Esophagus (tissue), 2 donors: ENCODE measurements at regions not wholly inside any gene's neighbourhood (a gene's known extent, or its start where the extent isn't known, plus 50 kb on each side); places are given as distances from the start of the nearest gene placed in this dataset.

Experiments used
- H3K27ac ChIP-seq, 2 donors: one replicate each; pipeline ENCODE4 v1.5.1; 2013; ENCODE audit warnings: low read depth in 2 of 2, mild to moderate bottlenecking in 2 of 2, inconsistent platforms in 1 of 2, low read length in 1 of 2, moderate library complexity in 1 of 2
- H3K27me3 ChIP-seq, 2 donors: one replicate each; pipeline ENCODE4 v1.6.1; 2013; ENCODE audit warnings: low read length in 2 of 2, control low read depth in 1 of 2, mild to moderate bottlenecking in 1 of 2; ENCODE audit not compliant: insufficient read depth in 2 of 2, control insufficient read depth in 1 of 2
- H3K36me3 ChIP-seq, 2 donors: one replicate each; pipeline ENCODE4 v1.6.1; 2013; ENCODE audit warnings: low read length in 1 of 2; ENCODE audit not compliant: control insufficient read depth in 2 of 2, insufficient read depth in 2 of 2
- H3K4me1 ChIP-seq, 2 donors: one replicate each; pipeline ENCODE4 v1.6.1; 2013; ENCODE audit warnings: low read length in 1 of 2; ENCODE audit not compliant: control insufficient read depth in 2 of 2, insufficient read depth in 2 of 2
- H3K4me3 ChIP-seq, 2 donors: one replicate each; pipeline ENCODE4 v1.5.1; 2013; ENCODE audit warnings: low read length in 2 of 2, mild to moderate bottlenecking in 2 of 2, low read depth in 1 of 2, moderate library complexity in 1 of 2
- H3K9me3 ChIP-seq, 2 donors: one replicate each; pipeline ENCODE4 v1.6.1; 2013; ENCODE audit warnings: mild to moderate bottlenecking in 2 of 2, low read depth in 1 of 2, low read length in 1 of 2, moderate library complexity in 1 of 2; ENCODE audit not compliant: control insufficient read depth in 2 of 2, insufficient read depth in 1 of 2
- WGBS, 2 donors: extraction: QIAGEN DNeasy Blood & Tissue Kit; methylation state at CpG; one replicate each; pipeline ENCODE4 v1.1.7; 2013; 5-methylcytosine and 5-hydroxymethylcytosine counted together
- donor health status: healthy with polysubstance abuse.
- donor health status: Bipolar disorder and iron deficiency.

- WGBS, 2 donors = 61 to 65% methylated on average over 7 of the region's 7 CpGs
- H3K4me1 ChIP-seq = peaks cover 0 to 1% of the 10 kb centered on the region in 2 donors
- H3K9me3 ChIP-seq = no peaks in the 10 kb centered on the region
- no peak overlapping the region for H3K4me3 ChIP-seq
- no peak overlapping the region for H3K27ac ChIP-seq
- no peaks in the 10 kb centered on the region for H3K36me3 ChIP-seq
- H3K27me3 ChIP-seq = peaks cover 0 to 6% of the 10 kb centered on the region in 2 donors
Observed at GRCh38 chr6:45732731-45733130, 282.9 kb downstream of the CLIC5 start.

- 91 to 93% methylated on average over 1 of the region's 1 CpG for WGBS, 2 donors
Observed at GRCh38 chr6:45730232-45730631, 285.4 kb downstream of the CLIC5 start.

GRCh38 chr6:45728674-45729073 is 287.0 kb downstream of the CLIC5 start:
- Histone ChIP-seq H3K27me3 (peaks cover 0 to 10% of the 10 kb centered on the region in 2 donors), H3K9me3 (no peaks in the 10 kb centered on the region), H3K27ac (no peak overlapping the region), H3K4me3 (no peak overlapping the region), H3K36me3 (no peaks in the 10 kb centered on the region), H3K4me1 (peaks cover 0 to 3% of the 10 kb centered on the region in 2 donors)
- 30 to 46% methylated on average over 3 of the region's 3 CpGs for WGBS, 2 donors

More at GRCh38 chr6:45730232-45730631, 285.4 kb downstream of the CLIC5 start:
- H3K27ac ChIP-seq = no peak overlapping the region
- no peaks in the 10 kb centered on the region for H3K9me3 ChIP-seq
- no peak overlapping the region for H3K4me3 ChIP-seq
- H3K36me3 ChIP-seq = no peaks in the 10 kb centered on the region
- H3K27me3 ChIP-seq = peaks cover 0 to 12% of the 10 kb centered on the region in 2 donors
- peaks cover 0 to 3% of the 10 kb centered on the region in 2 donors for H3K4me1 ChIP-seq

- H3K4me3 ChIP-seq = no peak overlapping the region
- H3K27ac ChIP-seq = no peak overlapping the region
- no peaks in the 10 kb centered on the region for H3K36me3 ChIP-seq
- no peaks in the 10 kb centered on the region for H3K9me3 ChIP-seq
- WGBS, 2 donors = 54 to 67% methylated on average over 6 of the region's 6 CpGs
- H3K4me1 ChIP-seq = peaks cover 0 to 3% of the 10 kb centered on the region in 2 donors
- peaks cover 0 to 10% of the 10 kb centered on the region in 2 donors for H3K27me3 ChIP-seq
Observed at GRCh38 chr6:45727819-45728449, 287.7 kb downstream of the CLIC5 start.

GRCh38 chr6:45727228-45727627 is 288.4 kb downstream of the CLIC5 start:
- Histone ChIP-seq H3K9me3 (no peaks in the 10 kb centered on the region), H3K4me3 (no peak overlapping the region), H3K36me3 (no peaks in the 10 kb centered on the region), H3K4me1 (peaks cover 0 to 3% of the 10 kb centered on the region in 2 donors), H3K27ac (no peak overlapping the region), H3K27me3 (peaks cover 0 to 10% of the 10 kb centered on the region in 2 donors)
- 39 to 49% methylated on average over 2 of the region's 2 CpGs for WGBS, 2 donors

- no peaks in the 10 kb centered on the region for H3K36me3 ChIP-seq
- 74 to 79% methylated on average over 3 of the region's 3 CpGs for WGBS, 2 donors
- no peak overlapping the region for H3K4me3 ChIP-seq
- no peak overlapping the region for H3K27ac ChIP-seq
- H3K4me1 ChIP-seq = peaks cover 0 to 3% of the 10 kb centered on the region in 2 donors
- H3K27me3 ChIP-seq = peaks cover 0 to 10% of the 10 kb centered on the region in 2 donors
- no peaks in the 10 kb centered on the region for H3K9me3 ChIP-seq
Observed at GRCh38 chr6:45726444-45726843, 289.2 kb downstream of the CLIC5 start.

- Histone ChIP-seq H3K4me3 (no peak overlapping the region), H3K36me3 (no peaks in the 10 kb centered on the region), H3K27ac (no peak overlapping the region), H3K9me3 (no peaks in the 10 kb centered on the region), H3K27me3 (peaks cover 0 to 9% of the 10 kb centered on the region in 2 donors), H3K4me1 (peaks cover 0 to 3% of the 10 kb centered on the region in 2 donors)
- 46 to 51% methylated on average over 2 of the region's 2 CpGs for WGBS, 2 donors
Observed at GRCh38 chr6:45724511-45724910, 291.1 kb downstream of the CLIC5 start.

- H3K9me3 ChIP-seq = no peaks in the 10 kb centered on the region
- no peak overlapping the region for H3K4me3 ChIP-seq
- H3K27ac ChIP-seq = no peak overlapping the region
- H3K4me1 ChIP-seq = peaks cover 0 to 3% of the 10 kb centered on the region in 2 donors
- H3K27me3 ChIP-seq = peaks cover 0 to 6% of the 10 kb centered on the region in 2 donors
- H3K36me3 ChIP-seq = no peaks in the 10 kb centered on the region
Observed at GRCh38 chr6:45724027-45724426, 291.6 kb downstream of the CLIC5 start.

- H3K36me3 ChIP-seq = no peaks in the 10 kb centered on the region
- no peak overlapping the region for H3K4me3 ChIP-seq
- peaks cover 0 to 6% of the 10 kb centered on the region in 2 donors for H3K27me3 ChIP-seq
- H3K4me1 ChIP-seq = peaks cover 0 to 3% of the 10 kb centered on the region in 2 donors
- WGBS, 2 donors = 55 to 63% methylated on average over 2 of the region's 2 CpGs
- H3K27ac ChIP-seq = no peak overlapping the region
- no peaks in the 10 kb centered on the region for H3K9me3 ChIP-seq
Observed at GRCh38 chr6:45722876-45723275, 292.8 kb downstream of the CLIC5 start.

- Histone ChIP-seq H3K4me3 (no peak overlapping the region), H3K27me3 (peaks cover 0 to 6% of the 10 kb centered on the region in 2 donors), H3K4me1 (no peaks in the 10 kb centered on the region), H3K36me3 (no peaks in the 10 kb centered on the region), H3K27ac (no peak overlapping the region), H3K9me3 (no peaks in the 10 kb centered on the region)
- 75 to 77% methylated on average over 6 of the region's 6 CpGs for WGBS, 2 donors
Observed at GRCh38 chr6:45721665-45722064, 294.0 kb downstream of the CLIC5 start.
